NAMALWA (cell line): ENCODE measurements at regions not wholly inside any gene's neighbourhood (a gene's known extent, or its start where the extent isn't known, plus 50 kb on each side); places are given as distances from the start of the nearest gene placed in this dataset.

ENCODE experiments used
- DNase-seq: peaks from one replicate; pipeline ENCODE4 v3.0.0-alpha.2; 2015; ENCODE audit warnings: low spot score

DNA sequence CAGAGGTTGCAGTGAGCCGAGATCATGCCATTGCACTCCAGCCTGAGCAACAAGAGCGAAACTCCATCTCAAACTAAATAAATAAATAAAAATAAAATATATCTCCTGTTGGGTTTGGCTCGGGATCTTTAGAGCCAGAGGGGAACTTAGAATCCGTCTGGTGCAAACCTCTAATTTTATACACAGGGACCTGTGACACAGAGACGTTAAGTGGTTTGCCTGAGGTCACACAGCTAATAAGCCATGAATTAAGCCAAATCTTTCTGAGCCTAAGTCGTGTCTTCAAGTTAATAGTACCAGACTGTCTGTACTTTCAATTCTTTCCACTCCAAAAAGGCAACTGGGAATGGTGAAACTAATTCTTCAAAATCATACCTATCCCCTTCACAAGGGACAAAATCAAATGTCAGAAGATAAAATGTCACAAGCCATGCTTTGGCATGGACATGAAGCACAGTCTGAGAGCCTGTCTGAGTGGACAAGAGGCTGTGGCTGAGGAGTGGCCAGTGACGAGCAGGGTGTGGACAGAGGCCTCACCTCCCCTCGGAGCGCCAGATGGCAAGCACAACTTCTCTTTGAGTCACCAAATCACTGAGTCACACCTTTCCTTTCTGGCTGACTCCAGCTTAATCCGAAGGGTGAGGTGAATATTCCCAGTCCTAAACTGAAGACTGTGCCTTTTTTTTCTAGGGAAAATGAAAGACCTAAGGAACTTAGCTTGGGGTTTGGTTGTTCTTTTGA is 177.4 kb downstream of the TFAP2A start:
- DNase-seq, result no peak

GRCh38 chr6:10235344-10235743 is 179.5 kb downstream of the TFAP2A start:
- no peak for DNase-seq

DNA sequence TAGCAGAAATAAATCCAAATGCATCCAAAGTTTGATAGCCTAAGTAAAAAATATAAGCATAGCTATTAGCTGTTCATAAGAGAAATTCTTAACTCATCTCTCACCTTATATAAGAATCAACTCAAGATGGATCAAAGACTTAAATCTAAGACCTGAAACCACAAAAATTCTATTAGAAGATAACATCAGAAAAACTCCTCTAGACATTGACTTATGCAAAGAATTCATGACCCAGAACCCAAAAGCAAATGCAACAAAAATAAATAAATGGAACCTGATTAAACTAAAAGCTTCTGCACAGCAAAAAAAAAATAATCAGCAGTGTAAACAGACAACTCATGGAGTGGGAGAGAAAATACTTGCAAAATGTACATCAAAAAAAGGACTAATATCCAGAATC is 184.3 kb downstream of the TFAP2A start:
- DNase-seq, result no peak

DNA sequence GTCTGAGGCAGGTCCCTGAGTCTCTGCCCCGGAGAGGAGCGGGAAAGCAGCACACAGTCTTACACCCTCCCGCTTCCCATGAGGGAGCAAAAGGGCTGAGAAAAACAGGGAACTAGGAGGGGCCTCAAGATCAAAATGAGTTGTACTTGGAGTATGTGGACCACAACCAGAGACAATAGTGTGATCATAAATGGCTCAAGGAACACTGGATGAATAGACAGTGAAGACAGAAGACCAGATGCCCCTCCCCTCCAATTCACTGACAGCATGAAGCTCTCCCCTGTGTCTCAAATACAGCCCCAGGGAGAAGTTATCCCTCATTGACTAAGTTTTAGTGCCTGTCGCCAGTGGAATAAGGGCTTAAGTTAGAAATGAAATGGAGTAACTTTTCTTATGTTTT is 191.0 kb downstream of the TFAP2A start:
- no peak for DNase-seq

DNA sequence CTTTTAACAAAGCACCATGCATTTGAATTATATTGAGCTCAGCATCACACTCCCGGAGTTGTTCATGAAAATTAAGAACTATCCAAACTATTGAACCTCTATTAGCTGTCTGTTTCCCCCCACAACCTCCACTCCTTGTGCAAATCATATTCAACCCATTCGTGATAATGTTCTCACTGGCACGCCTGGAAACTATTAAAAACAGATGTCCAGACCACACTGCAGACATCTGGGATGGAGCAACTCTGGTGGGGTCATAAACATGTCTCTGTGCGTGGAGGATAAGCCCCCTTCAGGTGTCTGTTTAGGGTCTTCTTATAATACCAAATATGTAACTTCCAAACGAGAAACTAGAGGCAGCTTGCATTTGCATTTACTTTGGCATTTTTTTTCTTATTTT is 193.7 kb downstream of the TFAP2A start:
- no peak for DNase-seq

DNA sequence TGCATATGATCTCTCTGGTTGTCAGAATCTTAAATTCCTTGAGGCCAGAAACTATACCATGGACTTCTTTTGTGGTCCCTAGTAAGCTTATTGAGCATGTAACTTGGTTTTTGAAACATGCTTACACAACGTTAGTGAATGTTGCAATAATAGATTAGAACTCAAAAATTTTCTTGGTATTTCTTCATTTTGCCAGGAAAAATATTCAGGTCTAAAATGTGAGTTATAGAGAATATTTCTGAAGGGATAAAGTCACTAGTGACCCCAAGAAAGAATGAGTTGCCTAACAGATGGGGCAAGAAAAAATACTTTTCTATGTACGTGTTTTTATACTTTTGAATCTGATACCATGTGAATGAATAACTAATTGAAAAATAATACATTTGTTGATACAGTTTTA is 195.4 kb downstream of the TFAP2A start:
- DNase-seq, result no peak

DNA sequence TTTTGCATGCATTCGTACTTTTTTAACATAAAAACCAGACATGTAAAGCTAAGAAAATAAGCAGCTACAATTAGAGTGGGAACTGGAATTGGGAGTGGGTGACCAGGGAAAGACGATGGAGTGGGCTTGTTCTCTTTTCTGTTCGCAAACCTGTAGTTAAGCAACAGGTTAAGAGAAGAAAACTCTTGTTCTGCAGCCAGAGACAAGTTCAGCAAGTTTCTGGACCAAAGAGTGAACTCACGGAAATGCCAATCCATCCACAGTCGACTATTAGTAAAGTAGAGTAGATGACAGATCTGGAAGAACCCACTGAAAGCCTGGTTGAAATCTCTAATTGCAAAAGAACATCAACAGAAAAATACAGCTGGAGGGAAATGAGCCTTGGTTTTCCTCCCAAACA is 197.8 kb downstream of the TFAP2A start:
- DNase-seq, result no peak

GRCh38 chr6:10215326-10216110 is 199.4 kb downstream of the TFAP2A start:
- DNase-seq, result no peak

DNA sequence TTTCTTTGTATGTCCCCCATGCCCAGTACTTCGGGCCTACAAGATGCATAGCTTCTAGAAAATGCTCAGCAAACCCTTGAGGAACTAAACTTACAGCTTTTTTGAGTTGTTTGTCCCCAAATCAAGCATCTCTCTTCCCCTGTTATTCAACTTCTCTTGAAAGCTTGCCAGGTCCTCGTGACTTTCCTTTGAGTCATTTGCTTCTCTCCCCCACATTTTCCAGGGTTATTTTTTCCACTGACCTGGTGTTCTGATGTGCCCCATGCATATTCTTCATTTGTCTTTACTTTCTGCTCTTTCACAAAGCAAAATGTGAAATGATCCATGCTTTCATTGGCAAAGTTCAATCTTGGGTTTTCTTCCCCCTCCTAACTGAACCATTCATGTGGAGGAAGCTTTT is 204.8 kb downstream of the TFAP2A start:
- DNase-seq, result no peak

- DNase-seq, result no peak
Observed at GRCh38 chr6:10205892-10206291, 209.0 kb downstream of the TFAP2A start.

- no peak for DNase-seq
Observed at GRCh38 chr6:10205120-10205519, 209.8 kb downstream of the TFAP2A start.

- no peak for DNase-seq
Observed at GRCh38 chr6:10203651-10204050, 211.2 kb downstream of the TFAP2A start.

- no peak for DNase-seq
Observed at GRCh38 chr6:10202581-10202980, 212.3 kb downstream of the TFAP2A start.

DNA sequence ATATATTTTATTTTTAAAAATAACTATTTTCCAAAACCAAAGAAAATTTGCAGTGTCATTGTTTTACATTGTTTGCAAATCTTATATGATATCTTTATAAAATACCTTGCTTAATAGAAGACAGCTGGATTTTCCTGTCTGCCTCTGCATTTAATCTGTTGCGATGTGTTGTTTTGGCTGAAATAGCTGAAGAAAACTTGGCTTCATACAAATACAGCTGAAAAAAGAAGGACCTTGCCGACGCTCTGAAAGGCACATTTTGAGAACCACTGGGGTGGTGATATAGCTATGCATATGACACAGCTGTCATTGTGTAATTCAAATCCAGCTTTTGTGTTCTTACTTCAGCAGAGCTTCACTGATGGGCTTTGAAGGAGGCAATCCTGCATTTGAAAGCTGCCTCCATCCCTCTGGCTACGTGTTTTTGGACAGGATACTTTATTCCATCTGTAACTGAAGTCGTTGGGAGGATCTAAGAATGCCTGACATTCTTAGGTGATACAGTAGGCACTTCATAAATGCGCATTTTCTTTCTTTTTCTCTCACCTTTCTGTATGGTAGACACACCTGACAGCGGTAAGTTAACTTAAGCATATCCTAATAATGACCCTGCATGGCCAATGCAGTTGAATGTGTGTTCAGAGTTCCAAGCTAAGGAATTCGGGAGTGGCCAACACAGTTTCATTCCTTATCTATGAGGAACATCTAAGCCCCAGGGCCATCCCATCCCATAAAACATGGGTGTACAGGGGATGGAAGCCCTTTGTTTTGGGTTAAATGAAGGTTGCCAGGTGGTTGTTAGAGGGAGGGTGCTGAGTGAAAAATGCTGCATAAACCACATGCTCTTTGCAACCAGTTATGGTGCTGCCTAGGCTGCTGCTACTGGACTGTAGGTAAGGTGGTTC is 213.0 kb downstream of the TFAP2A start:
- no peak for DNase-seq

GRCh38 chr6:10196090-10196489 is 218.8 kb downstream of the TFAP2A start:
- DNase-seq, result no peak

- no peak for DNase-seq
Observed at GRCh38 chr6:10194816-10195672, 219.8 kb downstream of the TFAP2A start.

GRCh38 chr6:10193321-10193720 is 221.6 kb downstream of the TFAP2A start:
- no peak for DNase-seq

- DNase-seq, result no peak
Observed at GRCh38 chr6:10190042-10190441, 224.8 kb downstream of the TFAP2A start.

GRCh38 chr6:10184371-10185227 is 230.3 kb downstream of the TFAP2A start:
- no peak for DNase-seq
